HL-60 (cell line): ENCODE measurements at regions not wholly inside any gene's neighbourhood (a gene's known extent, or its start where the extent isn't known, plus 50 kb on each side); places are given as distances from the start of the nearest gene placed in this dataset.

Experiments used
- GABPA ChIP-seq: IDR thresholded peaks from 2 replicates; pipeline ENCODE4 v1.6.1; 2012; ENCODE audit warnings: low read depth
- POLR2AphosphoS5 ChIP-seq: IDR thresholded peaks from 2 replicates; pipeline ENCODE4 v1.6.1; 2012; ENCODE audit warnings: low read depth
- SPI1 ChIP-seq: IDR thresholded peaks from 2 replicates; pipeline ENCODE4 v1.6.1; 2012; ENCODE audit warnings: low read depth, mild to moderate bottlenecking, borderline replicate concordance
- TF ChIP-seq, protein P1 (sequence below): IDR thresholded peaks from one replicate; pipeline ENCODE4 v1.5.1; 2011; ENCODE audit warnings: low read length, control low read depth, inconsistent platforms; ENCODE audit not compliant: insufficient read depth
- TF ChIP-seq, protein P2 (sequence below): IDR thresholded peaks from 2 replicates; pipeline ENCODE4 v1.6.1; 2012; ENCODE audit warnings: low read depth; ENCODE audit not compliant: insufficient replicate concordance

DNA sequence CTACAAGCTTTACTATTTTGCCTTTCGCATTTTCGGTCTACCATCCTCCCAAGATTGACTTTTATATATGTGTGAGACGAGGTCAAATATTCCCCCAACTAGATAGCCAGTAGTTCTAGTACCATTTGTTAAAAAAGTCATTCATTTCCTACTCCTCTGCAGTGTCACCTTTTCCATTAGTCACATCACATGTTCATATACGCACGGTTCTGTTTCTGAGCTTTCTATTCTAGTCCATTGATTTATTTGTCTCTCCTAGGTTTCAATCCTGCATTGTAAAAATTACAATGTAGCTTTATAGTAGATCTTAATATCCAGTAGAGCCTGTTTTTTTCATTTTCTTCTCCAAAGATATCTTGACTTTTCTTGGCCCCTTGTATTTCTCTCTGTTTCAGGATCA lies 528.7 kb upstream of the TRPC7 start:
- no peak for TF ChIP-seq POLR2AphosphoS5
- TF ChIP-seq, protein P1, sequence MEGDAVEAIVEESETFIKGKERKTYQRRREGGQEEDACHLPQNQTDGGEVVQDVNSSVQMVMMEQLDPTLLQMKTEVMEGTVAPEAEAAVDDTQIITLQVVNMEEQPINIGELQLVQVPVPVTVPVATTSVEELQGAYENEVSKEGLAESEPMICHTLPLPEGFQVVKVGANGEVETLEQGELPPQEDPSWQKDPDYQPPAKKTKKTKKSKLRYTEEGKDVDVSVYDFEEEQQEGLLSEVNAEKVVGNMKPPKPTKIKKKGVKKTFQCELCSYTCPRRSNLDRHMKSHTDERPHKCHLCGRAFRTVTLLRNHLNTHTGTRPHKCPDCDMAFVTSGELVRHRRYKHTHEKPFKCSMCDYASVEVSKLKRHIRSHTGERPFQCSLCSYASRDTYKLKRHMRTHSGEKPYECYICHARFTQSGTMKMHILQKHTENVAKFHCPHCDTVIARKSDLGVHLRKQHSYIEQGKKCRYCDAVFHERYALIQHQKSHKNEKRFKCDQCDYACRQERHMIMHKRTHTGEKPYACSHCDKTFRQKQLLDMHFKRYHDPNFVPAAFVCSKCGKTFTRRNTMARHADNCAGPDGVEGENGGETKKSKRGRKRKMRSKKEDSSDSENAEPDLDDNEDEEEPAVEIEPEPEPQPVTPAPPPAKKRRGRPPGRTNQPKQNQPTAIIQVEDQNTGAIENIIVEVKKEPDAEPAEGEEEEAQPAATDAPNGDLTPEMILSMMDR: no peak
- TF ChIP-seq, protein P2, sequence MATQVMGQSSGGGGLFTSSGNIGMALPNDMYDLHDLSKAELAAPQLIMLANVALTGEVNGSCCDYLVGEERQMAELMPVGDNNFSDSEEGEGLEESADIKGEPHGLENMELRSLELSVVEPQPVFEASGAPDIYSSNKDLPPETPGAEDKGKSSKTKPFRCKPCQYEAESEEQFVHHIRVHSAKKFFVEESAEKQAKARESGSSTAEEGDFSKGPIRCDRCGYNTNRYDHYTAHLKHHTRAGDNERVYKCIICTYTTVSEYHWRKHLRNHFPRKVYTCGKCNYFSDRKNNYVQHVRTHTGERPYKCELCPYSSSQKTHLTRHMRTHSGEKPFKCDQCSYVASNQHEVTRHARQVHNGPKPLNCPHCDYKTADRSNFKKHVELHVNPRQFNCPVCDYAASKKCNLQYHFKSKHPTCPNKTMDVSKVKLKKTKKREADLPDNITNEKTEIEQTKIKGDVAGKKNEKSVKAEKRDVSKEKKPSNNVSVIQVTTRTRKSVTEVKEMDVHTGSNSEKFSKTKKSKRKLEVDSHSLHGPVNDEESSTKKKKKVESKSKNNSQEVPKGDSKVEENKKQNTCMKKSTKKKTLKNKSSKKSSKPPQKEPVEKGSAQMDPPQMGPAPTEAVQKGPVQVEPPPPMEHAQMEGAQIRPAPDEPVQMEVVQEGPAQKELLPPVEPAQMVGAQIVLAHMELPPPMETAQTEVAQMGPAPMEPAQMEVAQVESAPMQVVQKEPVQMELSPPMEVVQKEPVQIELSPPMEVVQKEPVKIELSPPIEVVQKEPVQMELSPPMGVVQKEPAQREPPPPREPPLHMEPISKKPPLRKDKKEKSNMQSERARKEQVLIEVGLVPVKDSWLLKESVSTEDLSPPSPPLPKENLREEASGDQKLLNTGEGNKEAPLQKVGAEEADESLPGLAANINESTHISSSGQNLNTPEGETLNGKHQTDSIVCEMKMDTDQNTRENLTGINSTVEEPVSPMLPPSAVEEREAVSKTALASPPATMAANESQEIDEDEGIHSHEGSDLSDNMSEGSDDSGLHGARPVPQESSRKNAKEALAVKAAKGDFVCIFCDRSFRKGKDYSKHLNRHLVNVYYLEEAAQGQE: no peak
- TF ChIP-seq GABPA: no peak
- TF ChIP-seq SPI1: no peak
